ENCODE measurements at regions not wholly inside any gene's neighbourhood (a gene's known extent, or its start where the extent isn't known, plus 50 kb on each side); places are given as distances from the start of the nearest gene placed in this dataset.

GRCh38 chr5:2557435-2557834, 194.0 kb downstream of the IRX2 start:
- TF ChIP-seq CEBPB (IDR thresholded peaks at IDR 0.05; ENCODE audit: low read depth) (no peak), CTCF (IDR thresholded peaks at IDR 0.05 in 2 of 3, conservative IDR thresholded peaks at IDR 0.05 in 1 of 3; ENCODE audit: borderline replicate concordance in 1 of 3, insufficient read depth in 1 of 3, low read depth in 2 of 3, low read length in 2 of 3) (no peak)

Data from HCT116 (cell line).